ENCODE measurements at regions not wholly inside any gene's neighbourhood (a gene's known extent, or its start where the extent isn't known, plus 50 kb on each side); places are given as distances from the start of the nearest gene placed in this dataset.

- H3K79me2 ChIP-seq (ENCODE audit: insufficient read depth, low read length), result no peaks in the 10 kb centered on the region
- H3K4me1 ChIP-seq (ENCODE audit: insufficient read depth, low read length, severe bottlenecking), result no peaks in the 10 kb centered on the region
- no peaks in the 10 kb centered on the region for H4K20me1 ChIP-seq (ENCODE audit: insufficient read depth, low read length)
- no peaks in the 10 kb centered on the region for H3K27me3 ChIP-seq (ENCODE audit: insufficient read depth, low read length)
- no peaks in the 10 kb centered on the region for H3K9me2 ChIP-seq (ENCODE audit: low read depth, low read length)
- no peak overlapping the region for H3K9ac ChIP-seq (ENCODE audit: low read length)
- H3K9me3 ChIP-seq (ENCODE audit: low read length), result no peaks in the 10 kb centered on the region
- H3K4me3 ChIP-seq (ENCODE audit: low read depth, low read length, poor library complexity, severe bottlenecking), result no peak overlapping the region
- H3F3A ChIP-seq (ENCODE audit: insufficient read depth, low read length), result no peaks in the 10 kb centered on the region
- H2AFZ ChIP-seq (ENCODE audit: low read length), result no peak overlapping the region
- H3K4me2 ChIP-seq (ENCODE audit: low read length), result no peak overlapping the region
- H3K36me3 ChIP-seq (ENCODE audit: insufficient read depth, low read length), result no peaks in the 10 kb centered on the region
- no peak overlapping the region for H3K27ac ChIP-seq (ENCODE audit: low read depth, low read length, poor library complexity, severe bottlenecking)
- no peak for TF ChIP-seq CTCF (IDR thresholded peaks at IDR 0.05; ENCODE audit: low read length)
- no peak for TF ChIP-seq EZH2 (IDR thresholded peaks at IDR 0.05; ENCODE audit: borderline replicate concordance, low read length)
Observed at GRCh38 chr10:3535001-3535400, 250.0 kb downstream of the KLF6 start.

- H3K9me3 ChIP-seq (ENCODE audit: low read length), result no peaks in the 10 kb centered on the region
- H3K4me1 ChIP-seq (ENCODE audit: insufficient read depth, low read length, severe bottlenecking), result no peaks in the 10 kb centered on the region
- no peaks in the 10 kb centered on the region for H3K9me2 ChIP-seq (ENCODE audit: low read depth, low read length)
- no peaks in the 10 kb centered on the region for H3K36me3 ChIP-seq (ENCODE audit: insufficient read depth, low read length)
- H3K27ac ChIP-seq (ENCODE audit: low read depth, low read length, poor library complexity, severe bottlenecking), result no peak overlapping the region
- H3K9ac ChIP-seq (ENCODE audit: low read length), result no peak overlapping the region
- H3K27me3 ChIP-seq (ENCODE audit: insufficient read depth, low read length), result no peaks in the 10 kb centered on the region
- H3K4me3 ChIP-seq (ENCODE audit: low read depth, low read length, poor library complexity, severe bottlenecking), result no peak overlapping the region
- H3K4me2 ChIP-seq (ENCODE audit: low read length), result no peak overlapping the region
- H3F3A ChIP-seq (ENCODE audit: insufficient read depth, low read length), result no peaks in the 10 kb centered on the region
- no peaks in the 10 kb centered on the region for H4K20me1 ChIP-seq (ENCODE audit: insufficient read depth, low read length)
- no peak overlapping the region for H2AFZ ChIP-seq (ENCODE audit: low read length)
- no peaks in the 10 kb centered on the region for H3K79me2 ChIP-seq (ENCODE audit: insufficient read depth, low read length)
- TF ChIP-seq CTCF (IDR thresholded peaks at IDR 0.05; ENCODE audit: low read length), result no peak
- no peak for TF ChIP-seq EZH2 (IDR thresholded peaks at IDR 0.05; ENCODE audit: borderline replicate concordance, low read length)
Observed at GRCh38 chr10:3534433-3534832, 250.6 kb downstream of the KLF6 start.

- Histone ChIP-seq H3K27me3 (ENCODE audit: insufficient read depth, low read length) (no peaks in the 10 kb centered on the region), H3K9ac (ENCODE audit: low read length) (no peak overlapping the region), H3K27ac (ENCODE audit: low read depth, low read length, poor library complexity, severe bottlenecking) (no peak overlapping the region), H3K4me2 (ENCODE audit: low read length) (no peak overlapping the region), H3F3A (ENCODE audit: insufficient read depth, low read length) (no peaks in the 10 kb centered on the region), H3K4me3 (ENCODE audit: low read depth, low read length, poor library complexity, severe bottlenecking) (no peak overlapping the region), H3K79me2 (ENCODE audit: insufficient read depth, low read length) (no peaks in the 10 kb centered on the region), H2AFZ (ENCODE audit: low read length) (no peak overlapping the region), H3K9me2 (ENCODE audit: low read depth, low read length) (no peaks in the 10 kb centered on the region), H3K9me3 (ENCODE audit: low read length) (no peaks in the 10 kb centered on the region), H3K36me3 (ENCODE audit: insufficient read depth, low read length) (no peaks in the 10 kb centered on the region), H3K4me1 (ENCODE audit: insufficient read depth, low read length, severe bottlenecking) (no peaks in the 10 kb centered on the region), H4K20me1 (ENCODE audit: insufficient read depth, low read length) (no peaks in the 10 kb centered on the region)
- TF ChIP-seq CTCF (IDR thresholded peaks at IDR 0.05; ENCODE audit: low read length), result no peak
- no peak for TF ChIP-seq EZH2 (IDR thresholded peaks at IDR 0.05; ENCODE audit: borderline replicate concordance, low read length)
Observed at GRCh38 chr10:3533296-3533695, 251.7 kb downstream of the KLF6 start.
